ENCODE measurements at regions not wholly inside any gene's neighbourhood (a gene's known extent, or its start where the extent isn't known, plus 50 kb on each side); places are given as distances from the start of the nearest gene placed in this dataset.

- peak; percentile 96 for DNase-seq
These were observed 371.9 kb downstream of the IRS1 start for GRCh38 chr2:226427538-226428307.

- peak; percentile 99 for DNase-seq
These were observed 373.3 kb downstream of the IRS1 start for GRCh38 chr2:226426292-226426736.

GRCh38 chr2:226424971-226425370 is 374.6 kb downstream of the IRS1 start:
- DNase-seq = no peak

- DNase-seq = no peak
These were observed 376.1 kb downstream of the IRS1 start for GRCh38 chr2:226423498-226423960.

- DNase-seq = no peak
These were observed 379.0 kb downstream of the IRS1 start for GRCh38 chr2:226420646-226421045.

- DNase-seq = no peak
These were observed 381.1 kb downstream of the IRS1 start for GRCh38 chr2:226418521-226418920.

GRCh38 chr2:226414335-226414734 is 385.3 kb downstream of the IRS1 start:
- DNase-seq = peak; percentile 47

- DNase-seq = no peak
These were observed 386.0 kb downstream of the IRS1 start for GRCh38 chr2:226413498-226414130.

GRCh38 chr2:226411727-226412360 is 387.8 kb downstream of the IRS1 start:
- peak; percentile 40 for DNase-seq

- DNase-seq = no peak
These were observed 388.4 kb downstream of the IRS1 start for GRCh38 chr2:226411205-226411604.

- peak; percentile 72 for DNase-seq
These were observed 389.3 kb downstream of the IRS1 start for GRCh38 chr2:226410247-226410835.

GRCh38 chr2:226409134-226409533 is 390.5 kb downstream of the IRS1 start:
- DNase-seq = no peak

GRCh38 chr2:226408141-226408540 is 391.5 kb downstream of the IRS1 start:
- no peak for DNase-seq

- no peak for DNase-seq
These were observed 392.5 kb downstream of the IRS1 start for GRCh38 chr2:226407135-226407534.

GRCh38 chr2:226405465-226405864 is 394.2 kb downstream of the IRS1 start:
- peak; percentile 23 for DNase-seq

- peak; percentile 18 for DNase-seq
These were observed 396.3 kb downstream of the IRS1 start for GRCh38 chr2:226403369-226403768.

- DNase-seq = no peak
These were observed 400.6 kb downstream of the IRS1 start for GRCh38 chr2:226399006-226399405.

GRCh38 chr2:226398580-226398979 is 401.0 kb downstream of the IRS1 start:
- DNase-seq = no peak

- no peak for DNase-seq
These were observed 403.1 kb downstream of the IRS1 start for GRCh38 chr2:226396541-226396940.

- DNase-seq = no peak
These were observed 412.1 kb downstream of the IRS1 start for GRCh38 chr2:226387499-226387942.

GRCh38 chr2:226383461-226383860 is 416.2 kb downstream of the IRS1 start:
- DNase-seq = no peak

- DNase-seq = no peak
These were observed 418.9 kb downstream of the IRS1 start for GRCh38 chr2:226380679-226381078.

All from fibroblast of skin of scalp (primary cell).